ENCODE measurements at regions not wholly inside any gene's neighbourhood (a gene's known extent, or its start where the extent isn't known, plus 50 kb on each side); places are given as distances from the start of the nearest gene placed in this dataset.

DNA sequence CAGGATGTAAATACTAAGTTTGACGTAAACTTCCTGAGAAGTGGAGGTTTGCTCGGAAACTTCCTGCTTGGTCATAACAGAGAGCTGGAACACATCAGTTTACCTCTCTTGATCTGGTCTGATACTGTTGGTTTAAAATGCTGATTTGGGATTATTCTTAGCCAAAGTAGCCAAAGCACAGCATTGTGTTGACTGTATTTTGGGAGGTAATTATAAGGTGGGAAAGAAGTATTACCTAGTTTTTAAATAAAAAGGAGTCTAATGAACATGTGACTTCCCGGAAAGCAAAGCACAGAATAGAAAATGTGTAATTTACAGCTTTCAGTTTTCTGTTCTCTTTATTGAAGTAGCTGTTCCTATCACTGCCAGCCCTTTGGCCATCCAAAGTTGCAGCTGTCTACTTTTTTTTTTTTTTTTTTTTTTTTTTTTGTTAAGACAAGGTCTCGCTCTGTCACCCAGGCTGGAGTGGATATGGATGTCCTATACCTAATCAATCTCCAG is 52.2 kb upstream of the SRP54 start:
- no peak for TF ChIP-seq CTCF (IDR thresholded peaks at IDR 0.05; ENCODE audit: low read depth, low read length)
- TF ChIP-seq EZH2phosphoT487 (IDR thresholded peaks at IDR 0.05; ENCODE audit: low read depth) = no peak

All from OCI-LY3 (cell line).